DOHH2 (cell line): ENCODE measurements at regions not wholly inside any gene's neighbourhood (a gene's known extent, or its start where the extent isn't known, plus 50 kb on each side); places are given as distances from the start of the nearest gene placed in this dataset.

Source experiments
- CTCF ChIP-seq: fragments of 200-600 bp; sonication (generic); IDR thresholded peaks from one replicate; pipeline ENCODE4 v1.5.1; 2014; ENCODE audit warnings: antibody characterized with exemption, mild to moderate bottlenecking, low read depth, low read length; ENCODE audit not compliant: poor library complexity, severe bottlenecking
- EZH2phosphoT487 ChIP-seq: fragments of 200-600 bp; sonication (generic); IDR thresholded peaks from 2 replicates; pipeline ENCODE4 v1.6.1; 2017; ENCODE audit warnings: borderline replicate concordance, mild to moderate bottlenecking, antibody characterized with exemption, low read length, moderate library complexity, mixed read lengths

GRCh38 chr21:30044447-30045064, 104.8 kb upstream of the GRIK1 start:
- peak; percentile 80 for TF ChIP-seq CTCF
- TF ChIP-seq EZH2phosphoT487, result no peak
